Kidney (tissue), 13 donors: ENCODE measurements at regions not wholly inside any gene's neighbourhood (a gene's known extent, or its start where the extent isn't known, plus 50 kb on each side); places are given as distances from the start of the nearest gene placed in this dataset.
"Not testable (repeated sequence)": the region's sequence is repeated elsewhere in the genome, so short reads cannot be mapped to it uniquely, and the experiment has no call there.

Source experiments
- DNase-seq, 5 donors: peaks; one replicate each; pipeline ENCODE4 v3.0.0-alpha.2; 2013 to 2020
- FAIRE-seq: peaks from 2 replicates; lab custom pipeline; 2012; peaks lifted over from hg19 to GRCh38; lab: Jason Lieb, UNC
- H3K27ac ChIP-seq, 2 donors: one replicate each; pipeline ENCODE4 v1.7.0; 2013; ENCODE audit warnings: low read depth in 2 of 2, low read length in 2 of 2, inconsistent platforms in 1 of 2
- H3K27me3 ChIP-seq: one replicate; pipeline ENCODE4 v1.7.1; 2013; ENCODE audit warnings: low read length, inconsistent platforms; ENCODE audit not compliant: control insufficient read depth, insufficient read depth
- H3K36me3 ChIP-seq, 3 donors: one replicate each; pipeline versions ENCODE4 v1.7.0 to v1.7.1; 2013; ENCODE audit warnings: low read length in 3 of 3, control low read depth in 1 of 3, inconsistent platforms in 1 of 3; ENCODE audit not compliant: insufficient read depth in 3 of 3, control insufficient read depth in 2 of 3
- H3K4me1 ChIP-seq, 3 donors: one replicate each; pipeline versions ENCODE4 v1.7.0 to v1.7.1; 2013; ENCODE audit warnings: low read length in 3 of 3, inconsistent platforms in 1 of 3, low read depth in 1 of 3; ENCODE audit not compliant: control insufficient read depth in 2 of 3, insufficient read depth in 2 of 3
- H3K4me3 ChIP-seq, 3 donors: one replicate each; pipeline versions ENCODE4 v1.7.0 to v1.8.1; 2013; ENCODE audit warnings: low read length in 3 of 3, control low read depth in 1 of 3, inconsistent platforms in 1 of 3
- H3K9ac ChIP-seq, 3 donors: one replicate each; pipeline versions ENCODE4 v1.7.0 to v1.7.1; 2013; ENCODE audit warnings: low read length in 3 of 3, control low read depth in 1 of 3, inconsistent platforms in 1 of 3
- H3K9me3 ChIP-seq, 3 donors: one replicate each; pipeline versions ENCODE4 v1.7.0 to v1.7.1; 2013; ENCODE audit warnings: low read length in 3 of 3, control low read depth in 1 of 3, inconsistent platforms in 1 of 3; ENCODE audit not compliant: control insufficient read depth in 2 of 3, insufficient read depth in 1 of 3
- intact Hi-C: fragments of 100-400 bp; cut with DNase I; formaldehyde crosslinking; loops from one replicate; pipeline ENCODE4 v1.11.1; 2022
- TF ChIP-seq, protein P1 (sequence below): IDR thresholded peaks from 3 replicates; pipeline ENCODE4 v1.5.1; 2012; ENCODE audit warnings: mild to moderate bottlenecking, moderate library complexity, borderline replicate concordance; ENCODE audit not compliant: insufficient read depth; ENCODE audit errors: extremely low read depth
- donor health status: control.
- donor health status: control.
- donor health status: control.
- donor health status: control.
- donor health status: control.
- donor health status: DM: yes; HTN: yes; CAD: no.
- donor health status: Normal renal cell carcinoma (clear cell type).

DNA sequence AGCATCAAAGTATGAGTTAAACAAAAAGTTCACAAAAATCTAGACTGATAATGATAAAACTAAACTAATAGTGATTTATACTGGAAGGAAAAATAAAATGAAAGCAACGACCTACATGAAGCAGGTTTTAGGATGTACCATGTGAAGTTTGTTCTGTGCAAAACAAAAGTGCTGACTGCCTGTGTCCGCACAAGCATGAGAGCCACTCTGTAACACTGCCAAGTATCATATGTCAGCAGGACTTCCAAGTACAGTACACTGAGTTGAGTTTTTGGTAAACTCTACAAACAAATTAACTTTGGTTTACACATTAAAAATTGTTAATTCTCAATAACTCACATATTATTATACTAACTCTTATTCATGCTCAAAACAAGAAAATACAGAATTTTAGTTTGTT lies 459.0 kb downstream of the PDGFC start:
- DNase-seq (peak in 2 of 5 donors; percentile 18 to 54), FAIRE-seq (no peak)
- Histone ChIP-seq H3K9me3 (no peaks in the 10 kb centered on the region), H3K36me3 (no peaks in the 10 kb centered on the region), H3K4me1 (no peaks in the 10 kb centered on the region), H3K27me3 (no peaks in the 10 kb centered on the region), H3K4me3 (no peak overlapping the region), H3K9ac (no peak overlapping the region), H3K27ac (no peak overlapping the region)
- intact Hi-C loops: no loop called here
- TF ChIP-seq, protein P1, sequence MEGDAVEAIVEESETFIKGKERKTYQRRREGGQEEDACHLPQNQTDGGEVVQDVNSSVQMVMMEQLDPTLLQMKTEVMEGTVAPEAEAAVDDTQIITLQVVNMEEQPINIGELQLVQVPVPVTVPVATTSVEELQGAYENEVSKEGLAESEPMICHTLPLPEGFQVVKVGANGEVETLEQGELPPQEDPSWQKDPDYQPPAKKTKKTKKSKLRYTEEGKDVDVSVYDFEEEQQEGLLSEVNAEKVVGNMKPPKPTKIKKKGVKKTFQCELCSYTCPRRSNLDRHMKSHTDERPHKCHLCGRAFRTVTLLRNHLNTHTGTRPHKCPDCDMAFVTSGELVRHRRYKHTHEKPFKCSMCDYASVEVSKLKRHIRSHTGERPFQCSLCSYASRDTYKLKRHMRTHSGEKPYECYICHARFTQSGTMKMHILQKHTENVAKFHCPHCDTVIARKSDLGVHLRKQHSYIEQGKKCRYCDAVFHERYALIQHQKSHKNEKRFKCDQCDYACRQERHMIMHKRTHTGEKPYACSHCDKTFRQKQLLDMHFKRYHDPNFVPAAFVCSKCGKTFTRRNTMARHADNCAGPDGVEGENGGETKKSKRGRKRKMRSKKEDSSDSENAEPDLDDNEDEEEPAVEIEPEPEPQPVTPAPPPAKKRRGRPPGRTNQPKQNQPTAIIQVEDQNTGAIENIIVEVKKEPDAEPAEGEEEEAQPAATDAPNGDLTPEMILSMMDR: no peak

DNA sequence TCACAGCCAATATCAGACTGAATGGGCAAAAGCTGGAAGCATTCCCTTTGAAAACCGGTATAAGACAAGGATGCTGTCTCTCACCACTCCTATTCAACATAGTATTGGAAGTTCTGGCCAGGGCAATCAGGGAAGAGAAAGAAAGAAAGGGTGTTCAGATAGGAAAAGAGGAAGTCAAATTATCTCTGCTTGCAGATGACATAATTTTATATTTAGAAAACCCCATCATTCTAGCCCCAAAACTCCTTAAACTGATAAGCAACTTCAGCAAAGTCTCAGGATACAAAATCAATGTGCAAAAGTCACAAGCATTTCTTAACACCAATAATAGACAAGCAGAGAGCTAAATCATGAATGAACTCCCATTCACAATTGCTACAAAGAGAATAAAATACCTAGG lies 461.7 kb downstream of the PDGFC start:
- H3K4me3 ChIP-seq, FAIRE-seq, H3K27ac ChIP-seq, H3K27me3 ChIP-seq, H3K9ac ChIP-seq, H3K36me3 ChIP-seq, intact Hi-C loops, H3K4me1 ChIP-seq, DNase-seq, H3K9me3 ChIP-seq: not testable (repeated sequence)

- H3K9ac ChIP-seq: no peak overlapping the region
- no peaks in the 10 kb centered on the region for H3K27me3 ChIP-seq
- H3K9me3 ChIP-seq: no peaks in the 10 kb centered on the region
- intact Hi-C loops: no loop called here
- no peak overlapping the region for H3K27ac ChIP-seq
- TF ChIP-seq, protein P1: no peak
- no peaks in the 10 kb centered on the region for H3K36me3 ChIP-seq
- H3K4me3 ChIP-seq: no peak overlapping the region
- DNase-seq (peak in 1 of 5 donors; percentile 11), FAIRE-seq (no peak)
- no peaks in the 10 kb centered on the region for H3K4me1 ChIP-seq
These were observed 466.2 kb downstream of the PDGFC start for GRCh38 chr4:156505341-156505955.

- intact Hi-C loops: no loop called here
- H3K27ac ChIP-seq: no peak overlapping the region
- H3K4me3 ChIP-seq: no peak overlapping the region
- no peaks in the 10 kb centered on the region for H3K4me1 ChIP-seq
- TF ChIP-seq, protein P1: no peak
- FAIRE-seq (no peak), DNase-seq (no peak)
- H3K36me3 ChIP-seq: no peaks in the 10 kb centered on the region
- no peak overlapping the region for H3K9ac ChIP-seq
- no peaks in the 10 kb centered on the region for H3K9me3 ChIP-seq
- H3K27me3 ChIP-seq: no peaks in the 10 kb centered on the region
These were observed 468.5 kb downstream of the PDGFC start for GRCh38 chr4:156503119-156503518.
